Hematopoietic multipotent progenitor cell treated with erythropoietin and hydrocortisone succinate and interleukin-3 and kit ligand, for 6 days (in vitro differentiated cells): ENCODE measurements at regions not wholly inside any gene's neighbourhood (a gene's known extent, or its start where the extent isn't known, plus 50 kb on each side); places are given as distances from the start of the nearest gene placed in this dataset.
"Not testable (repeated sequence)": the region's sequence is repeated elsewhere in the genome, so short reads cannot be mapped to it uniquely, and the experiment has no call there.

Source experiments
- DNase-seq: peaks from one replicate; pipeline ENCODE4 v3.0.0-alpha.2; 2015

- DNase-seq = no peak
Observed at GRCh38 chr6:21710908-21711627, 117.5 kb downstream of the SOX4 start.

- no peak for DNase-seq
Observed at GRCh38 chr6:21712213-21712612, 118.7 kb downstream of the SOX4 start.

GRCh38 chr6:21713481-21713880, 119.9 kb downstream of the SOX4 start:
- no peak for DNase-seq

GRCh38 chr6:21715180-21715579, 121.6 kb downstream of the SOX4 start:
- DNase-seq = no peak

GRCh38 chr6:21722510-21722909, 129.0 kb downstream of the SOX4 start:
- DNase-seq = no peak

GRCh38 chr6:21726676-21727075, 133.1 kb downstream of the SOX4 start:
- no peak for DNase-seq

GRCh38 chr6:21728141-21728540, 134.6 kb downstream of the SOX4 start:
- no peak for DNase-seq

GRCh38 chr6:21729431-21729830, 135.9 kb downstream of the SOX4 start:
- no peak for DNase-seq

- no peak for DNase-seq
Observed at GRCh38 chr6:21730533-21730932, 137.0 kb downstream of the SOX4 start.

GRCh38 chr6:21731411-21732031, 138.0 kb downstream of the SOX4 start:
- no peak for DNase-seq

GRCh38 chr6:21732032-21732730, 138.6 kb downstream of the SOX4 start:
- DNase-seq = not testable (repeated sequence)

- no peak for DNase-seq
Observed at GRCh38 chr6:21732731-21733130, 139.2 kb downstream of the SOX4 start.

- no peak for DNase-seq
Observed at GRCh38 chr6:21733311-21733710, 139.8 kb downstream of the SOX4 start.

GRCh38 chr6:21734204-21734603, 140.7 kb downstream of the SOX4 start:
- no peak for DNase-seq

GRCh38 chr6:21738180-21739094, 144.9 kb downstream of the SOX4 start:
- DNase-seq = no peak

- no peak for DNase-seq
Observed at GRCh38 chr6:21739241-21739640, 145.7 kb downstream of the SOX4 start.

- DNase-seq = no peak
Observed at GRCh38 chr6:21739838-21740237, 146.3 kb downstream of the SOX4 start.

- no peak for DNase-seq
Observed at GRCh38 chr6:21740376-21741124, 147.0 kb downstream of the SOX4 start.

- no peak for DNase-seq
Observed at GRCh38 chr6:21741221-21742109, 147.9 kb downstream of the SOX4 start.

GRCh38 chr6:21742238-21742660, 148.7 kb downstream of the SOX4 start:
- DNase-seq = no peak

- no peak for DNase-seq
Observed at GRCh38 chr6:21744331-21744730, 150.8 kb downstream of the SOX4 start.
